HCT116 (cell line): ENCODE measurements at regions not wholly inside any gene's neighbourhood (a gene's known extent, or its start where the extent isn't known, plus 50 kb on each side); places are given as distances from the start of the nearest gene placed in this dataset.

Experiments
- ATAC-seq: fragments of 200-7000 bp; cut with Tn5 transposase; 2 replicates; pipeline ENCODE4 v1.9.1; 2020; ENCODE audit warnings: mild to moderate bottlenecking, moderate library complexity
- BruUV-seq: library from RNA; stranded (reverse); fragments of 400-500 nt; replicated peaks from 2 replicates; lab custom pipeline; 2021; lab: Mats Ljungman, UMichigan
- CTCF ChIA-PET: fragments of 300-600 bp; sonication (Branson Sonifier 250); formaldehyde crosslinking; loops from one replicate; lab custom pipeline; 2021; ENCODE audit warnings: antibody characterized with exemption; lab: Charles Lee
- POLR2A ChIA-PET: fragments of 300-600, 350-600 bp; sonication (Branson Sonifier 250); formaldehyde crosslinking; loops from one replicate; lab custom pipeline; 2021; ENCODE audit warnings: antibody characterized with exemption; lab: Charles Lee
- RAD21 ChIA-PET, 2 experiments: fragments of 300-600 bp; sonication (Branson Sonifier 250); formaldehyde crosslinking; loops; one replicate each; lab custom pipeline; 2023; ENCODE audit warnings: low total read pairs in 2 of 2; ENCODE audit not compliant: uncharacterized antibody in 2 of 2, unreplicated experiment in 2 of 2, low non-redundant PET in 1 of 2; lab: Charles Lee
- DNase-seq: peaks from one replicate; pipeline ENCODE4 v3.0.0-alpha.2; 2010; ENCODE audit warnings: low read depth, low spot score
- H2AFZ ChIP-seq: fragments of 200-600 bp; shearing (Covaris generic), sonication (generic); 2 replicates; pipeline ENCODE4 v1.6.1; 2017; ENCODE audit warnings: low read depth, mixed run types, mixed read lengths, antibody characterized with exemption, low read length; ENCODE audit not compliant: poor library complexity, severe bottlenecking
- H3K27ac ChIP-seq: 2 replicates; pipeline ENCODE4 v1.5.1; 2012; ENCODE audit warnings: low read depth, low read length
- H3K27me3 ChIP-seq: fragments of 200-600 bp; sonication (generic); 2 replicates; pipeline ENCODE4 v1.6.1; 2016; ENCODE audit warnings: mixed run types, low read length, mixed read lengths; ENCODE audit not compliant: insufficient read depth
- H3K36me3 ChIP-seq, 2 experiments: fragments of 200-500 bp in 1 of 2; fragments of 200-600 bp in 1 of 2; sonication (Bioruptor generic) in 1 of 2; sonication (generic) in 1 of 2; 2 replicates each; pipeline versions ENCODE4 v1.5.1 to v1.6.1; 2014 to 2016; ENCODE audit warnings: low read length in 2 of 2, inconsistent platforms in 1 of 2, mixed read lengths in 1 of 2, mixed run types in 1 of 2; ENCODE audit not compliant: insufficient read depth in 2 of 2, control insufficient read depth in 1 of 2
- H3K4me1 ChIP-seq, 2 experiments: fragments of 200-600 bp in 1 of 2; sonication (generic) in 1 of 2; 2 replicates each; pipeline versions ENCODE4 v1.5.1 to v1.6.1; 2012 to 2017; ENCODE audit warnings: low read length in 2 of 2, inconsistent platforms in 1 of 2, mild to moderate bottlenecking in 1 of 2, mixed read lengths in 1 of 2, mixed run types in 1 of 2, moderate library complexity in 1 of 2; ENCODE audit not compliant: insufficient read depth in 2 of 2, control insufficient read depth in 1 of 2
- H3K4me2 ChIP-seq: fragments of 200-600 bp; sonication (generic); 2 replicates; pipeline ENCODE4 v1.6.1; 2017; ENCODE audit warnings: mixed run types, low read length, mixed read lengths
- H3K4me3 ChIP-seq, 2 experiments: fragments of 200-600 bp in 1 of 2; sonication (generic) in 1 of 2; replicated peaks in 1 of 2; 2 replicates each; pipeline ENCODE4 v1.5.1; 2011 to 2016; ENCODE audit warnings: low read length in 2 of 2, control low read depth in 1 of 2, low read depth in 1 of 2, mild to moderate bottlenecking in 1 of 2, mixed read lengths in 1 of 2, mixed run types in 1 of 2
- H3K79me2 ChIP-seq: fragments of 200-600 bp; sonication (generic); 2 replicates; pipeline ENCODE4 v1.6.1; 2017; ENCODE audit warnings: mild to moderate bottlenecking, mixed run types, low read length, moderate library complexity, mixed read lengths; ENCODE audit not compliant: insufficient read depth
- H3K9ac ChIP-seq: fragments of 200-600 bp; sonication (generic); 2 replicates; pipeline ENCODE4 v1.6.1; 2016; ENCODE audit warnings: low read length, mixed read lengths
- H3K9me2 ChIP-seq: fragments of 200-600 bp; sonication (generic), shearing (Covaris generic); 2 replicates; pipeline ENCODE4 v1.6.1; 2017; ENCODE audit warnings: mixed run types, mild to moderate bottlenecking, moderate library complexity; ENCODE audit not compliant: insufficient read depth
- H3K9me3 ChIP-seq, 2 experiments: fragments of 200-500 bp in 1 of 2; fragments of 200-600 bp in 1 of 2; sonication (Bioruptor generic) in 1 of 2; sonication (generic) in 1 of 2; 2 replicates each; pipeline ENCODE4 v1.6.1; 2014 to 2017; ENCODE audit warnings: low read length in 2 of 2, mixed read lengths in 2 of 2, inconsistent platforms in 1 of 2, low read depth in 1 of 2, mild to moderate bottlenecking in 1 of 2, mixed run types in 1 of 2, moderate library complexity in 1 of 2; ENCODE audit not compliant: control insufficient read depth in 1 of 2, insufficient read depth in 1 of 2
- H4K20me1 ChIP-seq: fragments of 200-600 bp; sonication (generic), shearing (Covaris generic); 2 replicates; pipeline ENCODE4 v1.6.1; 2017; ENCODE audit warnings: mixed run types, mild to moderate bottlenecking, moderate library complexity; ENCODE audit not compliant: insufficient read depth
- ATF3 ChIP-seq: IDR thresholded peaks from 2 replicates; pipeline ENCODE4 v1.6.1; 2012
- CTCF ChIP-seq, 3 experiments: fragments of 200-600 bp in 1 of 3; sonication (generic) in 1 of 3; IDR thresholded peaks in 2 of 3; conservative IDR thresholded peaks in 1 of 3; 2 replicates each; pipeline ENCODE4 v1.5.1; 2012 to 2017; ENCODE audit warnings: low read depth in 2 of 3, low read length in 2 of 3, antibody characterized with exemption in 1 of 3, borderline replicate concordance in 1 of 3, control low read depth in 1 of 3, mild to moderate bottlenecking in 1 of 3, mixed read lengths in 1 of 3, mixed run types in 1 of 3, moderate library complexity in 1 of 3; ENCODE audit not compliant: insufficient read depth in 1 of 3
- ELF1 ChIP-seq: IDR thresholded peaks from 2 replicates; pipeline ENCODE4 v1.6.1; 2012; ENCODE audit warnings: low read depth, borderline replicate concordance
- EZH2 ChIP-seq: fragments of 200-600 bp; sonication (generic); IDR thresholded peaks from 2 replicates; pipeline ENCODE4 v1.6.1; 2017; ENCODE audit warnings: antibody characterized with exemption, mixed run types
- JUND ChIP-seq: IDR thresholded peaks from 2 replicates; pipeline ENCODE4 v1.6.1; 2012
- MAX ChIP-seq: IDR thresholded peaks from 2 replicates; pipeline ENCODE4 v1.6.1; 2012
- POLR2A ChIP-seq: IDR thresholded peaks from 2 replicates; pipeline ENCODE4 v1.7.0; 2011; ENCODE audit warnings: borderline replicate concordance; ENCODE audit not compliant: insufficient read depth, insufficient read length; ENCODE audit errors: extremely low read depth
- POLR2AphosphoS5 ChIP-seq: IDR thresholded peaks from 2 replicates; pipeline ENCODE4 v1.6.1; 2011; ENCODE audit warnings: mild to moderate bottlenecking, low read depth, low read length, moderate library complexity
- RAD21 ChIP-seq: IDR thresholded peaks from 2 replicates; pipeline ENCODE4 v1.6.1; 2012; ENCODE audit warnings: low read depth, mild to moderate bottlenecking
- SIN3A ChIP-seq: IDR thresholded peaks from 2 replicates; pipeline ENCODE4 v1.6.1; 2012; ENCODE audit warnings: low read depth
- SP1 ChIP-seq: IDR thresholded peaks from 2 replicates; pipeline ENCODE4 v1.6.1; 2012; ENCODE audit warnings: low read depth
- SRF ChIP-seq: IDR thresholded peaks from 2 replicates; pipeline ENCODE4 v1.6.1; 2012; ENCODE audit warnings: low read depth
- ZBTB33 ChIP-seq: IDR thresholded peaks from 2 replicates; pipeline ENCODE4 v1.6.1; 2011; ENCODE audit warnings: mild to moderate bottlenecking, low read length, moderate library complexity; ENCODE audit not compliant: insufficient replicate concordance; ENCODE audit errors: extremely low read depth
- ZNF274 ChIP-seq: fragments of 200-500 bp; sonication (Bioruptor generic); IDR thresholded peaks from 2 replicates; pipeline ENCODE4 v1.6.1; 2014; ENCODE audit warnings: mild to moderate bottlenecking, low read depth, low read length, inconsistent platforms
- intact Hi-C: fragments of 100-400 bp; cut with micrococcal nuclease; formaldehyde crosslinking; loops from 2 replicates; pipeline ENCODE4 v1.10.0; 2022

GRCh38 chr5:116746668-116747067 lies 172.0 kb upstream of the SEMA6A start:
- Histone ChIP-seq H3K79me2 (no peaks in the 10 kb centered on the region), H3K4me1 (no peaks in the 10 kb centered on the region), H3K36me3 (no peaks in the 10 kb centered on the region), H3K27ac (no peak overlapping the region), H3K9me2 (no peaks in the 10 kb centered on the region), H4K20me1 (no peaks in the 10 kb centered on the region), H3K4me3 (no peak overlapping the region), H2AFZ (no peak overlapping the region), H3K4me2 (no peak overlapping the region), H3K27me3 (no peaks in the 10 kb centered on the region), H3K9me3 (0 out of 4 replicates have a peak, but pooled peaks cover 0 to 4% of the 10 kb centered on the region in 2 experiments), H3K9ac (no peak overlapping the region)
- BruUV-seq = no TSS peak
- RAD21 ChIA-PET = no interaction called here
- intact Hi-C loops = no loop called here
- ATAC-seq = no peak
- POLR2A ChIA-PET = no interaction called here
- CTCF ChIA-PET = no interaction called here
- TF ChIP-seq CTCF (IDR thresholded peaks at IDR 0.05 in 2 of 3, conservative IDR thresholded peaks at IDR 0.05 in 1 of 3; ENCODE audit: borderline replicate concordance in 1 of 3, insufficient read depth in 1 of 3, low read depth in 2 of 3, low read length in 2 of 3) (no peak), ELF1 (no peak), ZNF274 (no peak), ZBTB33 (no peak), ATF3 (no peak), SIN3A (no peak), RAD21 (no peak), POLR2A (no peak), EZH2 (no peak), JUND (no peak), MAX (no peak), SP1 (no peak), POLR2AphosphoS5 (no peak), SRF (no peak)
- DNase-seq = no peak
